Nephron (organoid): ENCODE measurements at regions not wholly inside any gene's neighbourhood (a gene's known extent, or its start where the extent isn't known, plus 50 kb on each side); places are given as distances from the start of the nearest gene placed in this dataset.

ENCODE experiments used
- H3K27ac Mint-ChIP-seq, 3 experiments: 2 replicates each; pipeline ENCODE4 v1.8.0; 2020; ENCODE audit warnings: mixed read lengths in 3 of 3, mild to moderate bottlenecking in 2 of 3, moderate library complexity in 1 of 3
- H3K27me3 Mint-ChIP-seq: 2 replicates; pipeline ENCODE4 v1.8.0; 2021; ENCODE audit warnings: low read depth, mild to moderate bottlenecking, moderate library complexity, mixed read lengths
- H3K36me3 Mint-ChIP-seq: 2 replicates; pipeline ENCODE4 v1.8.0; 2020; ENCODE audit warnings: low read depth, mixed read lengths
- H3K4me1 Mint-ChIP-seq: 2 replicates; pipeline ENCODE4 v1.8.0; 2020; ENCODE audit warnings: mixed read lengths
- H3K4me3 Mint-ChIP-seq, 3 experiments: 2 replicates each; pipeline ENCODE4 v1.8.0; 2020; ENCODE audit warnings: mild to moderate bottlenecking in 3 of 3, mixed read lengths in 3 of 3, moderate library complexity in 2 of 3
- H3K9me3 Mint-ChIP-seq: 2 replicates; pipeline ENCODE4 v1.8.0; 2020; ENCODE audit warnings: mixed read lengths
- TF ChIP-seq, protein P1 (sequence below), 3 experiments: fragments of 200-600 bp; sonication (generic); IDR thresholded peaks; one replicate each; pipeline ENCODE4 v1.5.0; 2021; ENCODE audit warnings: antibody characterized with exemption in 3 of 3; ENCODE audit not compliant: unreplicated experiment in 3 of 3

DNA sequence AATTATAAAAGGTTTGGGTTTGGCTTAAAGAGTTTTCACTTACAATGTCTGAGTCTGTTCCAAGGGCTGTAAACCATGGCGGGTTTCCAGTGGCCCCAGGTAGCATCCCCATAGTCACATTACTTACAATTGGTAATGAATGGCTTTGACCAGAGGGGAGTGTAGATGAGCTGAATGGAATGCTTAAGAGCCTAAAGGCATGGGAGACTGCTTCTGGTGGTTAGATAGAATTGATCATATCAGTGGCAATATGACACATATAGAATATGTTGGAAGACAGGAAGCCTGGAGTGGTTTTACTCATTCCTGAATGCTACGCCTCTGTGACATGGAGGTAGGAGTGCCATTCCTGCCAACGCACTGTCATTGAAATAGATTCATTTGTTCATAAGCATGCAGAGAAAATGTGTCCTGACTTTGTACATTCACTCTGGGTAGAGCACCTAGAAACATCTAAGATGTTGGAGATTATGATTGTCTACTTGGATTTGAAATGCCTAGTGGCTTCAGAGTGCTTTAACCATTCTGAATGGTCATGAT, 183.3 kb downstream of the BLID start:
- H3K4me3 Mint-ChIP-seq: no peak overlapping the region
- H3K4me1 Mint-ChIP-seq: peaks cover 17% of the 10 kb centered on the region
- TF ChIP-seq, protein P1, sequence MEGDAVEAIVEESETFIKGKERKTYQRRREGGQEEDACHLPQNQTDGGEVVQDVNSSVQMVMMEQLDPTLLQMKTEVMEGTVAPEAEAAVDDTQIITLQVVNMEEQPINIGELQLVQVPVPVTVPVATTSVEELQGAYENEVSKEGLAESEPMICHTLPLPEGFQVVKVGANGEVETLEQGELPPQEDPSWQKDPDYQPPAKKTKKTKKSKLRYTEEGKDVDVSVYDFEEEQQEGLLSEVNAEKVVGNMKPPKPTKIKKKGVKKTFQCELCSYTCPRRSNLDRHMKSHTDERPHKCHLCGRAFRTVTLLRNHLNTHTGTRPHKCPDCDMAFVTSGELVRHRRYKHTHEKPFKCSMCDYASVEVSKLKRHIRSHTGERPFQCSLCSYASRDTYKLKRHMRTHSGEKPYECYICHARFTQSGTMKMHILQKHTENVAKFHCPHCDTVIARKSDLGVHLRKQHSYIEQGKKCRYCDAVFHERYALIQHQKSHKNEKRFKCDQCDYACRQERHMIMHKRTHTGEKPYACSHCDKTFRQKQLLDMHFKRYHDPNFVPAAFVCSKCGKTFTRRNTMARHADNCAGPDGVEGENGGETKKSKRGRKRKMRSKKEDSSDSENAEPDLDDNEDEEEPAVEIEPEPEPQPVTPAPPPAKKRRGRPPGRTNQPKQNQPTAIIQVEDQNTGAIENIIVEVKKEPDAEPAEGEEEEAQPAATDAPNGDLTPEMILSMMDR (IDR thresholded peaks at IDR 0.05; ENCODE audit: unreplicated experiment in 3 of 3): no peak
- H3K27me3 Mint-ChIP-seq: no peaks in the 10 kb centered on the region
- peak overlapping the region in 2 of 3 experiments; percentile 65 to 70 for H3K27ac Mint-ChIP-seq
- peaks cover 7% of the 10 kb centered on the region for H3K9me3 Mint-ChIP-seq
- no peaks in the 10 kb centered on the region for H3K36me3 Mint-ChIP-seq

DNA sequence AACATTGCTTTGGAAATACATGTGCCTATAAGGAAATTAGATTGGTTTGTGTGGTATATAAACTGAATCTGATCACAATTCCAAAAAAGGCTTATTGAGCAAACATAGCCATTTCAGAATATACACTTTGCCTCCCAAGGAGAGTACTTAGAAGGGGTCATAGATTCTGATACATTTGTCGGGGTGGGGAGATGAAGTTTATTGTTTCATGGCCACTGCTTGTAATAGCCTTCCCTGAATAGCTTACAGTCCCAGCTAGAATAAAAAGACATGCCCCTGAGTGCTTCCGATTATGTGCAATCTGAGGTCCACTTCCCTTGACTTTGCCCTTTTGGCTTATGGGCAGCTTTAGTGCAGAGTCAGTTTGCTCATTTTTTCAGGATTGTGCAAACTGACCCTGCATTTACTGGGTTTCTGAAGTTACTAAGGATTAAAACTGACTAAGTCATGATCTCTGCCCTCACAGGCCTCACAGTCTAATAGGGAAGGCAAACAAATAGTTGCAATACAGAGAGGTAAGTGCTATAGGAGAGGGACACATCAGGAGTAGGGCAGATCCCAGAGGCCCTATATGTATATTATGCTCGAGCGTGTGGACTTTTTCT, 184.2 kb downstream of the BLID start:
- H3K27me3 Mint-ChIP-seq: no peaks in the 10 kb centered on the region
- no peaks in the 10 kb centered on the region for H3K36me3 Mint-ChIP-seq
- TF ChIP-seq, protein P1 (IDR thresholded peaks at IDR 0.05; ENCODE audit: unreplicated experiment in 3 of 3): no peak
- H3K4me3 Mint-ChIP-seq: no peak overlapping the region
- peaks cover 7% of the 10 kb centered on the region for H3K9me3 Mint-ChIP-seq
- H3K27ac Mint-ChIP-seq: peak overlapping the region; percentile 21 to 70 (median 65)
- peaks cover 25% of the 10 kb centered on the region for H3K4me1 Mint-ChIP-seq

DNA sequence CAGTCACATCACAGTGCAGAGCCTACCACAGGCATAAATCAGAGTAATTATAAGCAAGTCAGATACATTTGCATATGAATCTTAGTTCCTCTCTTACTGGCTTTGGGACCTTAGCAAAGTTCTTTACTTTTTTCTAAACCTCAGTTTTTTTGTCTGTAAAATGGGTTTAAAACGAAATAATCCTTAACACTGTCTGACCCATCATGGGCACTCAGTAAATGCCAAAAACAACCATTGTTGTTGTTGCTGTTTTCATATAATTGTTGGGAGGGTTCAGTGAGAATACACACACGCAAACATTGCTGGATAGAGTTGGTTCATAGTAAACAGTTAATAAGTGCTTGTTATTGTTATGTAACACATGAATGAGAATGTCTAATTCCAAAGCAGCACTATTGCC, 184.9 kb downstream of the BLID start:
- Mint-ChIP-seq H3K36me3 (no peaks in the 10 kb centered on the region), H3K4me3 (no peak overlapping the region), H3K27me3 (no peaks in the 10 kb centered on the region), H3K27ac (peak overlapping the region in 1 of 3 experiments; percentile 70), H3K4me1 (peaks cover 30% of the 10 kb centered on the region), H3K9me3 (peaks cover 7% of the 10 kb centered on the region)
- TF ChIP-seq, protein P1 (IDR thresholded peaks at IDR 0.05; ENCODE audit: unreplicated experiment in 3 of 3): no peak

DNA sequence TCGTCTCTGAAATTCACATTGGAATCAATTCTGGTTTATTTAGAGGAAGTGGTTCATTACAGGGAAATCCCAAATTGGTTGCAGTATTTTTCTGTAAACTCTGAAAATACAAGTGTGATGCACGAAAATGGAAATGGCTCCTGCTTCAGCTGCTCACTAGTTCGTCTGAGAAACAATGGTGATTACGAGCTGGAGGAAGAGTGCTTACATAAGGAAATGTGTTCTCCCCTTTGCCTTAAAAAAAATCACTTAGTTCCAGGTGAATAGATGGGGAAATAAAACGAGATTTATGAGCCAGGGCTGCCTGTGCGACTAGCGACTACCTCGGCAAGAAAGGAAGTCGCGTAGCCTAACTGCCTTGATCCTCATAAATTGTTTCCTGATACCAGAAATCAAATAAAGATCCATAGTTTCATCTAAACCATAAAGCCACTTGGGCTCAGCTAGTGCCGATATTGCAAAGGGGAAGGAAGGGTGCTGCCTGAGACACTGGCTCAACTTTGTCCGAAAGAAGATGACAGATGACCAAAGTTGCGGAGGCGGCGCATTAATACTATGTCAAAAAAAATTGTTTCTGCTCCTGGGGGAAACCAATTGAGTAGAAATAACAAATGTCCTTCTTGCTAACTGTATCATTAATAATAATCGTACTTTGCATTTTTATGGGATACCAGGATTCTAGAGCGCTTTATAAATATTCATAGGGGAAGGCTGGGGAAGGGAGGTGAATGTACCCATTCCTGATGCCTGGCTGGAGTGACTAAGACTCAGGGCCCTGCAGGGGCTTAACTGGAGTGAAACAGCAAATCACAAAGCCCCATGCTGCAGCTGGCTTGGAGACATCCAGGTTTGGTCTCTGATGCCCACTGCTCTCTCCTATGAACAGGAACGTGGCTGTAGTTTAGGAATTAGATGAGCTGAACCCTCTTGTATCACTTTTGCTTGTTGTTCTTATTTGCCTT, 185.7 kb downstream of the BLID start:
- no peaks in the 10 kb centered on the region for H3K36me3 Mint-ChIP-seq
- peaks cover 30% of the 10 kb centered on the region for H3K4me1 Mint-ChIP-seq
- TF ChIP-seq, protein P1 (IDR thresholded peaks at IDR 0.05; ENCODE audit: unreplicated experiment in 3 of 3): no peak
- no peaks in the 10 kb centered on the region for H3K27me3 Mint-ChIP-seq
- H3K9me3 Mint-ChIP-seq: peaks cover 5% of the 10 kb centered on the region
- H3K4me3 Mint-ChIP-seq: no peak overlapping the region
- no peak overlapping the region for H3K27ac Mint-ChIP-seq

DNA sequence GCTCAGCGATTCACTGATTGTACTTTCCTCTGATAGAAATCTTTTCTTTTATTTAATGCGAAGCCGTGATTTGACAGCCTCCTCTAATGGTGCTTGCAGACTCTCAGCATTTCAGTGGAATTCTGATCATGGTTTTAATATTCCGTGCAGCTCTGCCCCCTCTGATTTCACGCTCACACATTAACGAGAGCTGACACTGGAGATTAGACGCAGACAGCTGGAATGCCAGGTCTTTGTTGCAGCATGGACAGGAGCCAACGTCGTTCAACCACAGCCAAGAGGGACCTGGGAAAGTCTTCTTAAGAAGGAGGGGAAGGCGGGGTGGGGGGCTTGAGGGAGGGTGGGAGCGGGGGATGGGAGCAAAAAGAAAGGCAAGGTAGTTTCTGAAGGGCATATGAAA, 186.4 kb downstream of the BLID start:
- Mint-ChIP-seq H3K4me3 (no peak overlapping the region), H3K4me1 (peaks cover 30% of the 10 kb centered on the region), H3K9me3 (no peaks in the 10 kb centered on the region), H3K27ac (no peak overlapping the region), H3K36me3 (no peaks in the 10 kb centered on the region), H3K27me3 (no peaks in the 10 kb centered on the region)
- TF ChIP-seq, protein P1 (IDR thresholded peaks at IDR 0.05; ENCODE audit: unreplicated experiment in 3 of 3): no peak
